GM11168 (cell line): ENCODE measurements at regions not wholly inside any gene's neighbourhood (a gene's known extent, or its start where the extent isn't known, plus 50 kb on each side); places are given as distances from the start of the nearest gene placed in this dataset.
"Not testable (repeated sequence)": the region's sequence is repeated elsewhere in the genome, so short reads cannot be mapped to it uniquely, and the experiment has no call there.

ENCODE experiments used
- in situ Hi-C: fragments of 300-500 bp; cut with MboI; formaldehyde crosslinking; loops from one replicate; pipeline ENCODE4 v1.12.0; 2022; ENCODE audit warnings: low sequenced_read_pairs; ENCODE audit not compliant: unreplicated experiment

GRCh38 chr13:90276216-90276615 lies 1071.3 kb upstream of the MIR17HG start:
- in situ Hi-C loops = no loop called here

- in situ Hi-C loops = not testable (repeated sequence)
Measured at GRCh38 chr13:90278231-90278630, 1069.3 kb upstream of the MIR17HG start.

DNA sequence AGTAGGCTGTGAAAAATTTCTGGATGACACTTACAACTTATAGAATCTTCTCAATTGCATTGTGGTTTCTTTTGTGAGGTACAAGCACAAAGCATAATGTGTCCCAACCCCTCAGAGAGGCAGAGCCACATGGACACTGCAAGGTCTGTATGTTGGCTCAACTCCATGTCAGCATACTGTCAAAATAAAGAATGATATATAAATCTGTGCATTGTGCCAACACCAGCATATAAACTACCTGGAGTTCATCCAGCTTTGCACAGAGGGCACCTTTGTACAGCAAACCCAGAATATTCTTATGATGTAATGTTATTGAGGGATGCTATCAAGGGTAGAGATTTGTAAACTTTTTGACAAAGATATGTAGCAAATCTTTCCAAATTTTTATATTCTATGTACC lies 1065.8 kb upstream of the MIR17HG start:
- in situ Hi-C loops = no loop called here

GRCh38 chr13:90287521-90287920 lies 1060.0 kb upstream of the MIR17HG start:
- in situ Hi-C loops = no loop called here

- in situ Hi-C loops = no loop called here
Measured at GRCh38 chr13:90293793-90294361, 1053.6 kb upstream of the MIR17HG start.

- in situ Hi-C loops = no loop called here
Measured at GRCh38 chr13:90299238-90299637, 1048.2 kb upstream of the MIR17HG start.

DNA sequence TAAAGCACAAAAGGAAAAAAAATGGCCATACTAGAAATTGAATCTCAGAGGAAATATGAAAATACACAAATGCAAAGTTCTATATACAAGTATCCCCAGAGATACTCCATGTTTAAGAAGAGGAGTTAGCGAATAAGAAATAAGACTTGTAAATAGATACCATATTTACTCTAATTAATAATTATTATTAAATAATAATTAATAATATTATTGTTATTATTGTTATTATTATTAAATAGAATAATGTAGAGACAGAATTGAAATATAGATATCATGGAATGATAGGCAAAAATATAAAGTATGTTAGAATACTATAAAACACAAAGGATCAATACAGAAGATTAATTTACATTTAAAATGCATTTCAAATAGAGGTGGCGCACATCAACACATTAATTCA lies 1047.5 kb upstream of the MIR17HG start:
- in situ Hi-C loops = no loop called here

DNA sequence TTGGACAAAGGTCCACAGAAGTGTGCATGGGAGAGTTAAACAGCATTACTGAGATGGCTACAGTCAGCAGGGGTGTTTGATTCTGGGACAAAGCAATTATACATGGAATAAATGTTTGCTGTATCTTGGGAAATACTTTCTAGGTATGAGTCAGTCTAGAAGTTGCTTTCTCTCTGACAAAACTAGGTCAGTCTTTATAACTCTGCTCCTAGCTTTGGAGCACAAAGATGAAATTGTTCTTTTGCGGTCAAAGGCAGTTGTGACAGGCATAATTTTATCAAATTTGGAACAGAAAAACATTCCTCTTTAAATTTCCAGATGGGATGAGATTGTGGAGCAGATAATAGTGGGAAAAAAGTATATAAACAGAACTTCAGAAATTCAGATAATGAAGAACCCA lies 1045.4 kb upstream of the MIR17HG start:
- in situ Hi-C loops = no loop called here

- in situ Hi-C loops = no loop called here
Measured at GRCh38 chr13:90305796-90306195, 1041.7 kb upstream of the MIR17HG start.

GRCh38 chr13:90307136-90307535 lies 1040.4 kb upstream of the MIR17HG start:
- in situ Hi-C loops = no loop called here

DNA sequence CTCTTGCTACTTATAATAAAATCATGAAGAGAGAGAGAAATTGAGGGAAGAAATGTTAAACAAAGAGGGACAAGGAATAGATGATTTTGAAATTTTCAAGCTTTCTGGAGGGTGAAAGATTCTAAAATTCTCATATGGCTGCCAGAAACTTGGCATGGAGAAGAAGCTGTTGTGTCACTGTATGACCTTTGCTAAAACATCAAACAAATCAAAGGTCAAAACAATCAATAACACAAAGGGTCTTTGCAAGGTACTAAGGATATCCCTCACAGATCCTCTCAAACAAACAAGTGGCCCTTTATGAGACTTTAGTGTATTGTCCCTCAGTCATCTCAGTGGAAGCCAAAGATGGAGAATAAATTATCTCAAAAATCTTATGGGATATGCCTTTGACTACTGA lies 1039.2 kb upstream of the MIR17HG start:
- in situ Hi-C loops = no loop called here

- in situ Hi-C loops = no loop called here
Measured at GRCh38 chr13:90311929-90312328, 1035.6 kb upstream of the MIR17HG start.

DNA sequence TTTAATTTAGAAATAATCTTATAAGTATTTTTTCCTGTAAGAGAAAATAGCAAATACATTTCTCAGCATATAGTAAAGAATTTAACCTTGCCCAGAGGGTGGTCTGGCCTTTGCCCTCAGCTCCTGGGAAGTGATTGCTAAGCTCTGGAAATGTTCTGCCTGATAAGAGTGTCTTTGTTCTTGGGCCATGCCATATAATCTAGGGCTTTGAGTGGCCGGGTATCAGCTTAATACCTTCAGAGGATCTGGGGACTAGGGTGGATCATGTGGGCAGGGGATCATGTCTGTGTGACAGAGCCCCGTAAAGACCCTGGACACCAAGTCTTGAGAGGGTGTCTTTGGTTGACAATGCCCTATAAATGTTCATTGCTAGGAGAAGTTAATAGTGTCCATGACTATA lies 1032.4 kb upstream of the MIR17HG start:
- in situ Hi-C loops = no loop called here

- in situ Hi-C loops = no loop called here
Measured at GRCh38 chr13:90320664-90321063, 1026.8 kb upstream of the MIR17HG start.

DNA sequence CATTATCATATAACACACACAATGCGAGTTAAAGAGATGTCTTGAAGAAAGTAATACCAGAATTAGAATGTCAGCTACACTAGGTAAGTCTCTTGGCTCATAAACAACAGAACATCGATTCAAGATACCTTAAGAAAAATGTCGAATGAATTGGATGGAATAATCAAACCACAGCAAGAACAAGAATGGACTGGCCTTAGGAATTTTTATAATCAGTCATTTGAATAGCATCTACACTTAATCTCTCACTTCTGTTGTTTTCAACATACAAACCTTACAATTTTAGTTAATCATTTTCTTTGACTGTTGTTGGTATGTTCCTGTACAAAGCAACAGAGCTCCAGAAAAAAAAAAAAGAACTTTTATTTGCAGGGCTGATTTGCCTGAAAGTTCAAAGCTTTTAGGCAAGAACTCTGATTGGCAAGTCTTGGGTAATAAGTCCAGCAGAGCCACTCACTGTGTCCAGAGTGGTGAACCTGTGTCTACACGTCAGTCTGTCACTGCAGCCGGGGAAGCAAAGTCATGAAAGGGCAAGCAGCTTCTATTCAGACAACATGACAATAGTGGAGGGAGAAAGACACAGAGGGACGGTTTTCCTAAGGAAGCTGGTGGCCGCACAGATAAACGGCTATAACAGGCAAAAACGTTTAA lies 1026.1 kb upstream of the MIR17HG start:
- in situ Hi-C loops = no loop called here

DNA sequence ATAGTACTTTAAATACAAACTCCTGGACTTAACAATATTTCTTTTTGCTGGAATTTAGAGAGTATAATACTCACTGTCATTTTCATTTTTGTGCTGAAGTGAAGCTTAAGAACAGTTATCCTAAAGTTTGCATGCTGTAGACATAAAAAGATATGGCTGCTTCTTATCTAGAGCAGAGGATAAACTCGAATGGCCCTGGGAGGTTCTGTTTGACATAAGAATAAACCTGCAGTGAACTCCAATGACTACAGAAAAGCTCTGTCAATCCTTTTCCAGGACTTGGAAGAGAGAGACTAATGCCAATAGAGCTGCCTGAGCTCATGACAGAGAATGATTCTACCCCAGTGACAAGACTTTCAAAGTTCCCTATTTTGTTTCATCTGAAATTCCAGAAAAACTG lies 1017.8 kb upstream of the MIR17HG start:
- in situ Hi-C loops = no loop called here

DNA sequence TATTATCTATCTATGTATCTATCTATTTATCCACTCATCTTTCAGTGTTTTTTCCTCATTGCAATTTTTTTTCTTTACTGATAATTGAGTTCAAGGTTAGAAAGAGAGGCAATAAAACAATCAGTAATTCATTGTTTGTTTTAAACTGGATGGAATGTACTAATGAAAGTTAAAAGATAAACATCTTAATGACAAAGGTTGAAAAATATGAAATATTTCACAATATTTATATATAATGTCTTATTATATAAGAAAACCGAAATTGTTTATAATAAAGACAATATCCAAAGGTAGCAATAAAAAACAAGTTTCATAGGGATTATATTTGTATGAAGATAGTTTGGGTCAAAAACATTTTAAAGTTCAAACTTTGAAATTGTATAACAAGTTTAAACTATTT lies 1015.5 kb upstream of the MIR17HG start:
- in situ Hi-C loops = no loop called here

DNA sequence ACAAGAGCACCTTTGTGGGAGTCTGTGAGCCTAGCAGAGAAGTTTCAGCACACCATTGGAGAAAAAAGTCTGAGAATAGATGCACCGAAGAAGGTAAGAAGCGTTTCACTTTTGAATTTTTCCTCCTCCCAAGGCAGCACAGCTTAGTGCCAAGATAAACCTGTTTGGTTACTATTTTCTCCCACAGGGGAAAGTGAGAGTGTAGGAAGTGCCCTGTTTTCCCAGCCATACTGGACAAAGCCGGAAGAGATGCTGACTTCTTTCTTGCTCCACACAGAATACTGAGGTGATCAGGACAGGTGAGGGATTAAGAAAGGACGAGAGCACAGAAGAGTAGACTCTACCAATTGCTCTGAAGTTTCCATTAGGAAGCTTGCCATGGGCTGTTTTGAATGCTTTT lies 1011.0 kb upstream of the MIR17HG start:
- in situ Hi-C loops = no loop called here

- in situ Hi-C loops = not testable (repeated sequence)
Measured at GRCh38 chr13:90341348-90341747, 1006.1 kb upstream of the MIR17HG start.

DNA sequence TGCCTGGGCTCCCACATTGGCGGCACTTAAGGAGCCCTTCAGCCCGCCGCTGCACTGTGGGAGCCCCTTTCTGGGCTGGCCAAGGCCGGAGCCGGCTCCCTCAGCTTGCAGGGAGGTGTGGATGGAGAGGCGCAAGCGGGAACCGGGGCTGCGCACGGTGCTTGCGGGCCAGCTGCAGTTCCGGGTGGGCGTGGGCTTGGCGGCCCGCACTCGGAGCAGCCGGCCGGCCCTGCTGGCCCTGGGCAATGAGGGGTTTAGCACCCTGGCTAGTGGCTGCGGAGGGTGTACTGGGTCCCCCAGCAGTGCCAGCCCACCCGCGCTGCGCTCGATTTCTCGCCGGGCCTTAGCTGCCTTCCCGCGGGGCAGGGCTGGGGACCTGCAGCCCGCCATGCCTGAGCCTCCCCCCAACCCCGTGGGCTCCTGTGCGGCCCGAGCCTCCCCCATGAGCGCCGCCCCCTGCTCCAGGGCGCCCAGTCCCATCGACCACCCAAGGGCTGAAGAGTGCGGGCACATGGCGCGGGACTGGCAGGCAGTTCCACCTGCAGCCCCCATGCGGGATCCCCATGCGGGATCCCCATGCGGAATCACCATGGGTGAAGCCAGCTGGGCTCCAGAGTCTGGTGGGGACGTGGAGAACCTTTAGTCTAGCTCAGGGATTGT lies 998.9 kb upstream of the MIR17HG start:
- in situ Hi-C loops = not testable (repeated sequence)

- in situ Hi-C loops = no loop called here
Measured at GRCh38 chr13:90352763-90353162, 994.7 kb upstream of the MIR17HG start.
